Anterior cingulate cortex (tissue), 58 donors: ENCODE measurements at regions not wholly inside any gene's neighbourhood (a gene's known extent, or its start where the extent isn't known, plus 50 kb on each side); places are given as distances from the start of the nearest gene placed in this dataset.
A peak's percentile ranks its signal among the peaks of the same experiment; 100 is the strongest.

Source experiments
- DNase-seq, 58 donors: peaks; one replicate each; lab custom pipeline; 2025; lab: John Stamatoyannopoulos, UW

GRCh38 chr12:118835926-118836325, 145.4 kb upstream of the SRRM4 start:
- DNase-seq: no peak

GRCh38 chr12:118840399-118840798, 140.9 kb upstream of the SRRM4 start:
- DNase-seq: peak in 1 of 58 donors; percentile 3

GRCh38 chr12:118840878-118841277, 140.5 kb upstream of the SRRM4 start:
- no peak for DNase-seq

GRCh38 chr12:118841588-118841987, 139.8 kb upstream of the SRRM4 start:
- DNase-seq: no peak

GRCh38 chr12:118842866-118843265, 138.5 kb upstream of the SRRM4 start:
- DNase-seq: peak in 44 of 58 donors; percentile 6 to 86 (median 34)

GRCh38 chr12:118846416-118846815, 134.9 kb upstream of the SRRM4 start:
- no peak for DNase-seq

- DNase-seq: no peak
Observed at GRCh38 chr12:118850244-118850825, 131.0 kb upstream of the SRRM4 start.

GRCh38 chr12:118851891-118852290, 129.4 kb upstream of the SRRM4 start:
- no peak for DNase-seq

GRCh38 chr12:118853634-118854033, 127.7 kb upstream of the SRRM4 start:
- DNase-seq: peak in 7 of 58 donors; percentile 1 to 11 (median 5)

- no peak for DNase-seq
Observed at GRCh38 chr12:118855858-118856257, 125.5 kb upstream of the SRRM4 start.

GRCh38 chr12:118866346-118866745, 115.0 kb upstream of the SRRM4 start:
- DNase-seq: no peak

GRCh38 chr12:118870551-118870950, 110.8 kb upstream of the SRRM4 start:
- no peak for DNase-seq

GRCh38 chr12:118874698-118875548, 106.4 kb upstream of the SRRM4 start:
- DNase-seq: no peak

GRCh38 chr12:118880720-118881493, 100.4 kb upstream of the SRRM4 start:
- DNase-seq: no peak

GRCh38 chr12:118884226-118884625, 97.1 kb upstream of the SRRM4 start:
- DNase-seq: no peak

- no peak for DNase-seq
Observed at GRCh38 chr12:118900993-118901392, 80.3 kb upstream of the SRRM4 start.

GRCh38 chr12:118908811-118909210, 72.5 kb upstream of the SRRM4 start:
- DNase-seq: no peak

GRCh38 chr12:118912697-118913270, 68.6 kb upstream of the SRRM4 start:
- DNase-seq: no peak

- DNase-seq: no peak
Observed at GRCh38 chr12:118921761-118922160, 59.6 kb upstream of the SRRM4 start.

GRCh38 chr12:118922405-118922804, 58.9 kb upstream of the SRRM4 start:
- DNase-seq: no peak

GRCh38 chr12:118925407-118925806, 55.9 kb upstream of the SRRM4 start:
- DNase-seq: no peak
